Activated T-cell treated with anti-CD3 and anti-CD28 coated beads, Interleukin-2, amount 50 U/mL, for 4 hours (primary cell): ENCODE measurements at regions not wholly inside any gene's neighbourhood (a gene's known extent, or its start where the extent isn't known, plus 50 kb on each side); places are given as distances from the start of the nearest gene placed in this dataset.
"Not testable (repeated sequence)": the region's sequence is repeated elsewhere in the genome, so short reads cannot be mapped to it uniquely, and the experiment has no call there.

Source experiments
- ATAC-seq, 2 donors: fragments of 200-7000 bp; cut with Tn5 transposase; one replicate each; pipeline ENCODE4 v1.10.0; 2021
- DNase-seq: peaks from one replicate; pipeline ENCODE4 v3.0.0-alpha.2; 2020
- H3K27me3 Mint-ChIP-seq: one replicate; pipeline ENCODE4 v1.8.0; 2021; ENCODE audit warnings: low read depth, mixed read lengths
- H3K36me3 Mint-ChIP-seq: one replicate; pipeline ENCODE4 v1.8.0; 2022; ENCODE audit warnings: mixed read lengths; ENCODE audit not compliant: insufficient read depth
- H3K4me1 Mint-ChIP-seq: one replicate; pipeline ENCODE4 v1.8.0; 2021; ENCODE audit warnings: low read depth, mixed read lengths
- H3K4me3 Mint-ChIP-seq: one replicate; pipeline ENCODE4 v1.8.0; 2021; ENCODE audit warnings: mild to moderate bottlenecking, moderate library complexity, mixed read lengths
- H3K9me3 Mint-ChIP-seq: one replicate; pipeline ENCODE4 v1.8.0; 2021; ENCODE audit warnings: mixed read lengths

- Mint-ChIP-seq H3K36me3 (no peaks in the 10 kb centered on the region), H3K4me3 (no peak overlapping the region), H3K4me1 (peaks cover 22% of the 10 kb centered on the region), H3K9me3 (peaks cover 4% of the 10 kb centered on the region), H3K27me3 (no peaks in the 10 kb centered on the region)
- ATAC-seq (no peak), DNase-seq (no peak)
Observed at GRCh38 chr1:172935062-172935592, 115.6 kb downstream of the TNFSF18 start.

GRCh38 chr1:172936088-172936645, 114.6 kb downstream of the TNFSF18 start:
- Mint-ChIP-seq H3K36me3 (no peaks in the 10 kb centered on the region), H3K4me3 (no peak overlapping the region), H3K4me1 (peaks cover 22% of the 10 kb centered on the region), H3K9me3 (peaks cover 4% of the 10 kb centered on the region), H3K27me3 (no peaks in the 10 kb centered on the region)
- DNase-seq (no peak), ATAC-seq (no peak)

DNA sequence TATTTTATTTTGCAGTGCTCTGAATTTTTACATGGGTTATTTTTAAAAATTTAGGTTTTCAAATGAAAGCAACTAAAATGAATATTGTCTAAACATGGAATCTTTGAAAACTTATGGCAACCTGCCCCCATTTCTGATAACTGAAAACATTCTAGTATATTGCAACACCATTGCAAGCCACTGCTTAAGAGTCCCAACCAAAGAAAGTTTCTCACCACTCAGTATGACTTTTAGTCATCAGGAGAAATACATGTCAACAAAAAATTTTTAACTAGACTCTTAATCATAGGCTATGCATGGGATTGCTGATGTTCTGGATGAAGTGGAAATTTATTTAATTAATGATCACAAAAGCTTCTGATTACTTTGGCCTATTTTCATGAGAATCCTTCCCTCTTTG, 112.1 kb downstream of the TNFSF18 start:
- H3K9me3 Mint-ChIP-seq, result peaks cover 5% of the 10 kb centered on the region
- H3K4me1 Mint-ChIP-seq, result peaks cover 12% of the 10 kb centered on the region
- H3K4me3 Mint-ChIP-seq, result no peak overlapping the region
- ATAC-seq, result no peak
- no peaks in the 10 kb centered on the region for H3K36me3 Mint-ChIP-seq
- no peak for DNase-seq
- no peaks in the 10 kb centered on the region for H3K27me3 Mint-ChIP-seq

- peaks cover 7% of the 10 kb centered on the region for H3K9me3 Mint-ChIP-seq
- no peak overlapping the region for H3K4me3 Mint-ChIP-seq
- H3K27me3 Mint-ChIP-seq, result no peaks in the 10 kb centered on the region
- ATAC-seq (no peak), DNase-seq (no peak)
- no peaks in the 10 kb centered on the region for H3K36me3 Mint-ChIP-seq
- peaks cover 5% of the 10 kb centered on the region for H3K4me1 Mint-ChIP-seq
Observed at GRCh38 chr1:172939475-172939874, 111.3 kb downstream of the TNFSF18 start.

- ATAC-seq (no peak), DNase-seq (no peak)
- peaks cover 3% of the 10 kb centered on the region for H3K9me3 Mint-ChIP-seq
- H3K27me3 Mint-ChIP-seq, result no peaks in the 10 kb centered on the region
- H3K4me3 Mint-ChIP-seq, result no peak overlapping the region
- H3K36me3 Mint-ChIP-seq, result no peaks in the 10 kb centered on the region
- no peaks in the 10 kb centered on the region for H3K4me1 Mint-ChIP-seq
Observed at GRCh38 chr1:172940174-172940855, 110.4 kb downstream of the TNFSF18 start.

DNA sequence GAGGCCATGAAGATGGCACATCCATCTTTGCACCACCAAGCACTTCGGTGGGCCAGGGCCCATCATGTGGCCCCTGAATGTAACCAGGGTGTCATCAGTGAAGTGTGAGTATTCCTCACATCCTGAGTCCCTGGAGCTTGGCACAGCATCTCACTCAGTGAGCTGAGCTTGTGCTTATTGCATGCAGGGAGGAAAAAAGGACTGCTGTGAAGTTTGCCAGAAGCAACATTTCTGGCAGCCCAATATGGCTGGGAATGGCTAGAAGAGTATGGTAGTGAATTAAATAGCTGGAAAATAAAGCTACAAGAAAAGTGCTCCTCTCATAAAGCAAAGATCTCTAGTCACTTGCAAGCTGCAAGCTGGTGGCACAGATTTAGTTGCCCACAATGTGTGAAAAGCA, 109.3 kb downstream of the TNFSF18 start:
- ATAC-seq, result no peak
- peaks cover 2% of the 10 kb centered on the region for H3K9me3 Mint-ChIP-seq
- no peak overlapping the region for H3K4me3 Mint-ChIP-seq
- H3K36me3 Mint-ChIP-seq, result no peaks in the 10 kb centered on the region
- H3K27me3 Mint-ChIP-seq, result no peaks in the 10 kb centered on the region
- H3K4me1 Mint-ChIP-seq, result peaks cover 2% of the 10 kb centered on the region
- no peak for DNase-seq

DNA sequence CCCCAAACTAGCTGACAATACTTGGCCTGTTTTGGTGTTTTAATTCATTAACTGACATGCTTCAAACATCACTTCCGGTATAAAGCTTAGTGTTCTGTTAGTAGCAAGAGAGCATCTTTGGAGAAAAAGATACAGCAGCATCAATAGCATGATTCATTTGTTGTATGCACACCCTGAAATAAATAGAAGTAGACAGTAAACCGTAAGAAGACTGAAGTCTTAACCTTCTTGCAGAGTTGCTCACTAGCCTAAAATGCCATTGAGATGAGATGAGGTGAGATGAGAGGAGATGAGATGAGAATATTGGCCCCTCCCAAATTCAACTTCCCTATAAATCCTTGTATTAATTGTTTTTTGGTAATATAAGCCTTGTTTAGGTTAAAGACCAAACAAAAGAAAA, 108.8 kb downstream of the TNFSF18 start:
- peaks cover 2% of the 10 kb centered on the region for H3K9me3 Mint-ChIP-seq

GRCh38 chr1:172943138-172943537, 107.6 kb downstream of the TNFSF18 start:
- DNase-seq, H3K36me3 Mint-ChIP-seq, H3K4me3 Mint-ChIP-seq, H3K9me3 Mint-ChIP-seq, ATAC-seq, H3K27me3 Mint-ChIP-seq: not testable (repeated sequence)
- peaks cover 16% of the 10 kb centered on the region for H3K4me1 Mint-ChIP-seq

More for the DNA sequence above, 108.8 kb downstream of the TNFSF18 start:
- ATAC-seq (no peak), DNase-seq (no peak)
- peaks cover 6% of the 10 kb centered on the region for H3K4me1 Mint-ChIP-seq
- H3K36me3 Mint-ChIP-seq, result no peaks in the 10 kb centered on the region
- H3K4me3 Mint-ChIP-seq, result no peak overlapping the region
- no peaks in the 10 kb centered on the region for H3K27me3 Mint-ChIP-seq

DNA sequence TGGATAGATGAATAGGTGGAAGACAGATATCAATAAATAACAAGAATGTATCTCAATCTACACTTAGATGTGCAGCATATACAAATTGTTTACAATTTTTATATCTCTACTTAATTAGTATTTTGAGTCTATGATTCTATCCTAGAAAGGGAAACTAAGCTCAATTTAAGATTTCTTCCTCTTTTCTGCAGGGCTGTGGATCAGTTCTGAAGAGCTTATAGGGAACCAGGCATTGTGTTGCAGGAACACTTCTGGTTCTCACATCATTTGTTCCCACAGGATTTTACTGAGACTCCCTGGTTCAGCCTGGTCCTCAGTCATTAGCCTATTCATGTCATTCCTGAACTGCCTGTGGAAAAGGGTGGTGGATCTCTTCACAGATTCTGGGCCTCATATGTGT, 105.8 kb downstream of the TNFSF18 start:
- no peaks in the 10 kb centered on the region for H3K27me3 Mint-ChIP-seq
- ATAC-seq, result no peak

DNA sequence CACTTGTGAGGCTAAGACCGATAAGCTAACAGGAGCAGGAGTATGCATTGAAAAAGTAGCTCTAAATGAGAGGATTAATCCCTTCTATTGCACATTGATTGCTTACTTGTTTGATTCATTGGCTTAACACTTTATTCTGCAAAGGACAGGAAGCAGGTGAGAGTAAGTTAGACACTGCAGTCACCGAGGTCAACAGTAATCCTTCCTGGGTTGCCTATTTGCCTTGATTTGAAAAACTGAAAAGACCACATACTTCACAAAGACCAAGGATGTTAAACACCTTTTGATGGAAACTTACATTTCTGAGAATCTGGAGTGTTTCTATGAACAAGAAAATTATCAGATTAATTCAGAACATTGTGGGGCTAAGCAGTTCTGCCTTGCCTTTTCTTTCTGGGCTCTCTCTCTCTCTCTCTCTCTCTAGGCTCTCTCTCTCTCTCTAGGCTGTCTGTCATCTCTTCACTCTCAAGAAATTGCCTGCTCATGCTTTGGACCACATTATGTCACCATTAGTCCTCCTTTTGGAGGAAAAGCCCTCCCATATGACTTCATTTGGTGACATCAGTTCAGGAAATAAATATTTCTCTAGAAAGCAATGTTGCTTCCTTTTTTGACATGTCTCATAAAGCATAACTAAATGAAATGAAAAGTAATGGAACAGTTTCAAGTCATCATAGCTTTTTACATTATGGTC, 103.8 kb downstream of the TNFSF18 start:
- H3K9me3 Mint-ChIP-seq, result peaks cover 2% of the 10 kb centered on the region
- H3K27me3 Mint-ChIP-seq, result no peaks in the 10 kb centered on the region
- H3K36me3 Mint-ChIP-seq, result no peaks in the 10 kb centered on the region
- H3K4me3 Mint-ChIP-seq, result no peak overlapping the region
- DNase-seq (no peak), ATAC-seq (no peak)
- peaks cover 22% of the 10 kb centered on the region for H3K4me1 Mint-ChIP-seq

More for the DNA sequence above, 105.8 kb downstream of the TNFSF18 start:
- no peak for DNase-seq
- Mint-ChIP-seq H3K4me1 (peaks cover 20% of the 10 kb centered on the region), H3K9me3 (peaks cover 2% of the 10 kb centered on the region), H3K36me3 (no peaks in the 10 kb centered on the region), H3K4me3 (no peak overlapping the region)

DNA sequence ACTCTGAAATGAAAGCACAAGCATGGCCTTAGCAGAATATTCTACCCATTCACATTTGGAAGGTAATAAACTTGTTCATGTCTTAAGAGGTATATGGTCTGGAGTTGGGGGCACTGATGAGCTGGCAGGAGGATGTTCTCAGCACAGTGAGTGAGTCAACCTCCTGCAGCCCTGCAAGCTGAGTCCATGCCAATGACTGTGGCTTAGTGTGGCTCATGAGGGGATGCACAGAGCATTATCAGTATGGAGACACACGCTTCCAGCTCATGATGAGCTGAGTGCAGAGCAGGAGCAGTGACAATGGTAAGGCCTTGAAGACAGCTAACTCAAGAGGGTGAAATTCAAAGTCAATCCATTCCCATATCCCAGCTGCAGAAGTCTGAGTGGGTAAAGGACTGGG, 102.3 kb downstream of the TNFSF18 start:
- Mint-ChIP-seq H3K36me3 (no peaks in the 10 kb centered on the region), H3K4me1 (peaks cover 28% of the 10 kb centered on the region), H3K4me3 (no peak overlapping the region), H3K9me3 (peaks cover 2% of the 10 kb centered on the region), H3K27me3 (no peaks in the 10 kb centered on the region)
- ATAC-seq, result peak; percentile 90 to 92
- DNase-seq, result no peak

DNA sequence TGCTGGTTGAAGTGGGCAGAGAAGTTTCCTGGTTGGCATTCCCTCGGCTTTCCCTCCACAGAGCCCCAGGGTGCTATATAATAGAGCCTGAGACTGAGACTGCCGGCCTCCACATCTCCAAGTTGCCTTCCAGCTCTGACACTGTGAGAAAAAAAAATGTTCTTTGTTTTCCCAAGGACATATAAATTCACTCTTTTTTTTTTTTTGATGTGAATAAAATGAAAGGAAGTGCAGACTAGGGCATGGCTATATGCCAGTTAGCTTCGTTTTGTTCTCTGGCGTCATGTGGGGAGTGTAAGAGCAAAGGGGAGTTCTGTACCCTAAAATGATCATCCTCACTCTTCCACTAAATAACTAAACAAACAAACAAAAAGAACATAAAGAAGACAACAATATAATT, 101.6 kb downstream of the TNFSF18 start:
- H3K4me1 Mint-ChIP-seq, result peaks cover 28% of the 10 kb centered on the region
- ATAC-seq, result no peak
- H3K36me3 Mint-ChIP-seq, result no peaks in the 10 kb centered on the region
- no peaks in the 10 kb centered on the region for H3K9me3 Mint-ChIP-seq
- no peaks in the 10 kb centered on the region for H3K27me3 Mint-ChIP-seq
- no peak overlapping the region for H3K4me3 Mint-ChIP-seq
- DNase-seq, result no peak

- Mint-ChIP-seq H3K9me3 (no peaks in the 10 kb centered on the region), H3K4me3 (no peak overlapping the region), H3K4me1 (peaks cover 28% of the 10 kb centered on the region), H3K27me3 (no peaks in the 10 kb centered on the region), H3K36me3 (no peaks in the 10 kb centered on the region)
- ATAC-seq (no peak), DNase-seq (no peak)
Observed at GRCh38 chr1:172950528-172950927, 100.2 kb downstream of the TNFSF18 start.

- Mint-ChIP-seq H3K27me3 (no peaks in the 10 kb centered on the region), H3K9me3 (no peaks in the 10 kb centered on the region), H3K36me3 (no peaks in the 10 kb centered on the region), H3K4me3 (no peak overlapping the region), H3K4me1 (peaks cover 24% of the 10 kb centered on the region)
- ATAC-seq (peak in 1 of 2 donors; percentile 36), DNase-seq (no peak)
Observed at GRCh38 chr1:172951730-172952365, 98.9 kb downstream of the TNFSF18 start.
